CD4-positive, alpha-beta T cell treated with Interleukin-1 beta for 1 hour (primary cell): ENCODE measurements at regions not wholly inside any gene's neighbourhood (a gene's known extent, or its start where the extent isn't known, plus 50 kb on each side); places are given as distances from the start of the nearest gene placed in this dataset.
"Not testable (repeated sequence)": the region's sequence is repeated elsewhere in the genome, so short reads cannot be mapped to it uniquely, and the experiment has no call there.

Experiments used
- DNase-seq, 2 donors: peaks; one replicate each; pipeline ENCODE4 v3.0.0-alpha.2; 2020 to 2022

DNA sequence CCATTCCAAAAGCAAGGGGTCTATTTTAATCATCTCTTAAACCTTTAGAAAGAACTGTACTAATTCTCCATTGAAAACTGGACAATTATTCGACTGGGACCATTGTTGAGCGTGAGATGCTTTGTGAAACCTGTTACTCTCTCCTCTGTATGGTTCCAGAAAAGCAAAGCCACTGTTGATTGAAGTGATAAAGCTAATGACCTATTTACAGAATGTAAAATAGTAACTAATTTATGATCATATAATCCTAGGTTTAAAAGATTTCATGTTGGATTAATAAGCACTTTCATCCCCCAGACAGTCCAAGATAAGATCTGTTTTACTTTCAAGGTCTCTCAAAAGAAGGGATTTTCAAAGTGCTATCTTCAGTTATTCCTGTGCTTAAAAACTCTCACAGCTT is 614.5 kb downstream of the TMA16 start:
- DNase-seq, result no peak

- DNase-seq, result no peak
These were observed 615.0 kb downstream of the TMA16 start for GRCh38 chr4:164109503-164109902.

DNA sequence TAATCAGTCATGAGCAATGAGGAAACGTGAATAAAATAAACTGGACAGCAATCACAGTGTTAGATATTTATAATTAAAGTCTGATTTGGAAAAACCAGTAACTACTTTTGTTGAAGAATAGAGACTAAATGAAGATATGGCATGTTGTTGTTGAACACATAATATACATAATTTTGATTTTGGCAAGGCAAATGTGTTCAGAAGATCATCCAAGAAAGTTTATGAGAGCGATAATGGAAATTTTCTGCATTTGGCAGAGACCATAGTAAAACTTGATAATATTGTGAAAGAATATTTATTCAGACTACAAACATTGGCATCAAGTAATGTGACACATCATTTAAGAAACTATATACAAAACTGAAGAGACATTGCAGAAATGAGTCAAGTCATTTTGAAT is 620.7 kb downstream of the TMA16 start:
- DNase-seq, result no peak

- DNase-seq, result no peak
These were observed 621.8 kb downstream of the TMA16 start for GRCh38 chr4:164116286-164116685.

DNA sequence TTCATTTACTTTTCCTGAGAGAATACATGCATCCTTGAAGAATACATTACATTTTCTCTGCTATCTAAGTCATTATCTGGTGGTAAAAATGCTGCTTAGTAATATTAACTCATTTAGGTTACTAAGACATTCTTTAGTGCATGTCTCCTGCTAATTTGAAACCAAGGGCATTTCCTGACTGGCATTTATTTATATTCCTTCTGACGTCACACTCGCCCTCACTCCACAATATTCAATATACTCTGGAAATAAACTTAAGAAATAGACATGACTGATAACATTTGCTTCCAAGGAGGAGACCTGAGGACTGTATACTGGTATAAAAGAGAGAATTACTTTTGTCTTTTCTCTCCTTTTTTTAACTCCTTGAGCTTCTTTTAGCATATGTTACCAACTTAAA is 619.5 kb upstream of the SMIM31 start:
- no peak for DNase-seq

- no peak for DNase-seq
These were observed 617.7 kb upstream of the SMIM31 start for GRCh38 chr4:164136180-164136616.

DNA sequence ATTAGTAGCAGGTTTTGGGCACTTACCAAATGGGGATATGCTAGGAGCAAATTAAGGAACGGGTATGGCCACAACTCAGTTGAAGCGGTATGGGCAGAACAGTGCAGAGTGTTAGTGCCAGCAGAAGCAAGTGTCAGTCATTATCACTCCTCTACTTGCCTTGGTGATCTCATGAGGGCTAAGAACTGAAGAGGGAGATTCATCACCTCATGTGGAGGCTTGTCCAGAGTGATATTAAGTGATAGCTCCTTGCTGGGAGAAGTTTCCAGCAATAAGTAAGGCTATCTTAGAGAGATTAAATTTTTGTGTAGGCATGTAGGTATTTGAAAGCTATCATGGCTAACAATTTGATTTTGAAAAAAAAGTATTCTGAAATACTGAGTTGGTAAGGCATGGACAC is 615.4 kb upstream of the SMIM31 start:
- no peak for DNase-seq

DNA sequence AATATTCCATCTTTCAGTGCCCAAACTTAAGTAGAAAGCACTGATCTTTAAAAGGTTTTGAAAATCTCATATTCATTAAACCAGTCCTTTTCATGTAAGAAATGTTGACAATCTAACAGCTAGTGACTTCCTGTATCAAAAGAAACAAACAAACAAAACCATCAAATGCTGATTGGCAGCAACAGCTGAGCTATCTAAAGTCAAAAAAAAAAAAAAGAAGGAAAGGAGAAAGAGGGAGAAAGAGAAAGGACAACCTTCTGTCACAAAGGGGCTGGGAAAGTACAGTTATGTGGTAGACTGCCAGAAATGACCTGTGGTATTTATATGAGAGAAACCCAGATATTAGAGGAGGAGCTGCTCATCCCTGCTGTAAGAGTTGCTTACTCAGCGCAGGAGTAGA is 614.6 kb upstream of the SMIM31 start:
- no peak for DNase-seq

GRCh38 chr4:164141755-164142375 is 612.1 kb upstream of the SMIM31 start:
- DNase-seq, result not testable (repeated sequence)

DNA sequence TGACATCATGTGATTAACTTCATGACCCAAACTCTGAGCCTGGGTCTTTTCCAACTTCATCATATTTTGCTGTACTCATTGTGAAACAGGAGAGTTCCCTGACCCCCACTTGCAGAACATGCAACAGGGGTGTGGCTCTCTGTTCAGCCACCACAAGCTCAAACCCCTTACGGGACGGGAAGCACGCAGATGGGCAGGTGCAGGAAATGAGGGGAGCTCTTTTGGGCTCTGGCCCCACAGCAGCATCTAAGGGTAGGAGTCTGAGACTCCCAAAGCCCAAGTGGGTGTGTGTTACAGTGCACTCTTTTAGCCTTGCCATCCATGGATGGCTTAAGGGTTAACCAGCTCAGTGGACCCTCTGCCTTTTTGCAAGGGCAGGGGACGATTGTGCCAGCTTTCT is 599.5 kb upstream of the SMIM31 start:
- no peak for DNase-seq

DNA sequence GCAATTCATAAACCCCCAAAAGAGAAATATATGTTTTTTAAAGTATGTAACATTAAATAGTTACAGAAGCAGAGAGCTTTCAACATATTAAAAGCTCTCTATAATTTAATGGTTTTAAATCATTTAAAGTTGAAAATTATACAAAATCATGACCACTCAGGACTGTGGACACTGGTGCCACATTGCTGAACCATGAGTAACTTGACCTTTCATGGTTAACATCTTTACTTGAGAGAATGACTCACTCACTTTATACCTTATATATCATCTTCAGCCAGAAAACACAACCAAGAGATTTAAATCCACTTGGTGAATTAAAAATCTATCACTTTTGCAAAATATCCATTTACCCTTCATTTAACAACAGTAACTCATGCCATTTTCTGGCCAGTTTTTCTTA is 584.3 kb upstream of the SMIM31 start:
- DNase-seq, result no peak

- DNase-seq, result no peak
These were observed 576.8 kb upstream of the SMIM31 start for GRCh38 chr4:164177153-164177552.

DNA sequence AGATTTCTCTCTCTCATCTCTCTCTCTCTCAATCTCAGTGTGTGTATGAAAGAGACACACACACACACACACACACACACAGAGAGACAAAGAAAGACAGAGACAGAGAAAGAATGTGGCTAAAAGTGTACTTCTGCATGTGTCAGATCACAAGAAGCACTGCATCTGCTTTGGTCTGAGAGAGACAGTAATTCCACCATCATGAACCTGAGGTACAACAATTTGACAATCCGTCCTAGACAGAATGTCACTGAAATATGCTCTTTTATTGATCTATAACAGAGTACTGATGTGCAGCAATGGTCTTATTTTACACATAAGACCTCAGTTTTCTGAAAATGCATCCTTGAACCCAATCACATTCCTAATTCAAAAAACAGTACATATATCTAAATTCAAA is 576.2 kb upstream of the SMIM31 start:
- DNase-seq, result no peak

- DNase-seq, result no peak
These were observed 565.7 kb upstream of the SMIM31 start for GRCh38 chr4:164188236-164188635.

- DNase-seq, result no peak
These were observed 561.1 kb upstream of the SMIM31 start for GRCh38 chr4:164192844-164193243.

- DNase-seq, result no peak
These were observed 560.3 kb upstream of the SMIM31 start for GRCh38 chr4:164193676-164194075.

- no peak for DNase-seq
These were observed 556.4 kb upstream of the SMIM31 start for GRCh38 chr4:164197556-164197955.

DNA sequence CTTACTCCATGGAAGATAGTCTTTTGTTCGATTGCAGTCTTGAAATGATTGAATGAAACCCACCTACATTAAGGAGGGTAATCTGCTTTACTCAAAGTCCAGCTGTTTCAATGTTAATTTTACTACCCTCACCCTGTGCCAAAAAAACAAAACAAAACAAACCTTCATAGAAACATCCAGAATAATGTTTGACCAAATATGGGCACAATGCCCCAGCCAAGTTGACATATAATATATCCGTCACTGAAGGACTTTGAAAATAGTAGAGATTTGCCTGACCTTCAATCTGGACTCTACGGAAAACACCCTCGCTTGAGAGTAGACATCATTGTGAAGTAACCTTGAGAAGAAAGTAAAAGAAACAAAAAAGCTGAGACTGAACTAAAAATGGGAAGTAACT is 550.5 kb upstream of the SMIM31 start:
- DNase-seq, result no peak

DNA sequence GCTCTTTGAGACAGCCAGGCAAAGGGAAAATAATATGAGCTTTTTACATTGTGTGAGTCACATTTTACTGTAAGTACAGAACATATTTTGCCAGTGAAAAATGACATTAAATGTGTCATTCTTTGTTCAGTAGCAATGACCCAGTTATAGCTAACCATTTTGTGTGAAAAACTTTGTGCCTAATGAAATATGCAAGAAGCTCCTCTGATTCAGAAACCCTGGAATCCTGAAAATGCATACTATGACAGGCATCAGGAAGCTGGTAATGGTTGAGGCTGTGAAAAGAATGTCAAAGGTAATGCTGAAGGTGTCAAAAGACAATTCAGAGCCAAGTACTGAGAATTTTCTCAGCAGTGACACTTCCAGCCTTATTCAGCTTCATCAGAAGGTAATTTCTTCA is 549.5 kb upstream of the SMIM31 start:
- no peak for DNase-seq

DNA sequence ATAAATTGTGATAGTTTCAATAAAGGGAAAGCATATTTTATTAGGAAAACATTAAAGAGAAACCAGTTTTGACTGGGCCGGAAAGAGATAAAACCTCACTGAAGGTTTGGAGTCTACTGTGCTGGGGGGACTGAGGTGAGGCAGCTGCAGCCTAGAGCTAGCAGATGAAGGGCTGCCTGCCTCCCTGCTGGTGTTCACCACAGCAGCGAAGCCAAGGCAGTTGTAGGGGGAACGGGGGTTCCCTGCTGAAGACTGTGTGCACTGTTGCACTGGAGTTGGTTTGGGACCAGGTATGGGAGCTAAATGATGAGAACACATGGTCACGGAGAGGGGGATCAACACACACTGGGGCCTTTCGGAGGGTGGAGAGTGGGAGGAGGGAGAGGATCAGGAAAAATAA is 546.5 kb upstream of the SMIM31 start:
- DNase-seq, result no peak

- DNase-seq, result no peak
These were observed 543.6 kb upstream of the SMIM31 start for GRCh38 chr4:164210377-164210776.

DNA sequence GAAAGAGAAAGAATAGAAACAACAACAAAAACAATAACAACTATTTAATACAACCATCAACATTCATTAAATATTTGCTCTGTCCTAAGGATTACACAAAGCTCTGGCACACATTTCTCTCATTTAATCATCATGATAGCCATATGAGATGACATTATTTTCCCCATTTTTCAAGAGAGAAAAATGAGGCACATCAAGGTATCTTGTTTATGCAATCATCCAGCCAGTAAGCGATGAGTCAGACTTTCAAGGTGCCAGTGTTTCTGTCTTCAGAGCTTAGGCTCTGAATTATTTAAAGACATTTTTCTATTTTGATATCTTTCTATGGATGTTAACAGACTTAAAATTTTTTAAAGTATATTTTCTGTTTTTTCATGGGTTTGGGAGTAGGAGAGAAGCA is 541.8 kb upstream of the SMIM31 start:
- no peak for DNase-seq

- DNase-seq, result no peak
These were observed 541.2 kb upstream of the SMIM31 start for GRCh38 chr4:164212714-164213113.

GRCh38 chr4:164215113-164215741 is 538.7 kb upstream of the SMIM31 start:
- no peak for DNase-seq

DNA sequence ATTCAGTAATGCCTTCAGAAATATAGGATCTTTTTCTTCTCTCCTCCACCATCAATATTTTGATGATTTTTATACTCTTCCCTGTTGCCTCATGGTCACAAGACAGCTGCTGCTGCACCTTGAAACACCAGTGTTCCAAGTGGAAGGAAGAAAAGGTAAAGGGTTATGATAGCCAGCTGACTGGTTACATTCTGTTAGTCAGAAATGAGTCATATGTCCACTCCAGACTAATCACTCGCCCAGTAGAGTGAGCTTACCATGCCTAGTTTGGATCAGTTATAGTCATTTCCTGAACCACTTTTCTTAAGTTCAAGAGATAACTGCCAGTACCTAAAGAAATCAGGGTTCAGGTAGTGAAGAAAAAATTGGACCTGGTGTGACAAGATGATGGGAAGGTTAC is 532.3 kb upstream of the SMIM31 start:
- DNase-seq, result no peak
